ENCODE measurements at regions not wholly inside any gene's neighbourhood (a gene's known extent, or its start where the extent isn't known, plus 50 kb on each side); places are given as distances from the start of the nearest gene placed in this dataset.

- DNase-seq (ENCODE audit: insufficient read length, low spot score) (no peak), FAIRE-seq (no peak)
- TF ChIP-seq POLR2A (IDR thresholded peaks at IDR 0.05; ENCODE audit: low read depth, low read length), result no peak
Measured at GRCh38 chr9:32698706-32699277, 63.3 kb upstream of the TAF1L start.

GRCh38 chr9:32701321-32702022 is 66.0 kb upstream of the TAF1L start:
- FAIRE-seq (no peak), DNase-seq (ENCODE audit: insufficient read length, low spot score) (no peak)
- no peak for TF ChIP-seq POLR2A (IDR thresholded peaks at IDR 0.05; ENCODE audit: low read depth, low read length)

GRCh38 chr9:32703635-32704034 is 68.2 kb upstream of the TAF1L start:
- TF ChIP-seq POLR2A (IDR thresholded peaks at IDR 0.05; ENCODE audit: low read depth, low read length), result no peak
- FAIRE-seq (no peak), DNase-seq (ENCODE audit: insufficient read length, low spot score) (no peak)

- DNase-seq (ENCODE audit: insufficient read length, low spot score), result no peak
- no peak for TF ChIP-seq POLR2A (IDR thresholded peaks at IDR 0.05; ENCODE audit: low read depth, low read length)
- no peak for FAIRE-seq
Measured at GRCh38 chr9:32704343-32704742, 68.9 kb upstream of the TAF1L start.

GRCh38 chr9:32705059-32705458 is 69.6 kb upstream of the TAF1L start:
- no peak for TF ChIP-seq POLR2A (IDR thresholded peaks at IDR 0.05; ENCODE audit: low read depth, low read length)
- DNase-seq (ENCODE audit: insufficient read length, low spot score) (peak; percentile 15), FAIRE-seq (no peak)

GRCh38 chr9:32706004-32706724 is 70.7 kb upstream of the TAF1L start:
- TF ChIP-seq POLR2A (IDR thresholded peaks at IDR 0.05; ENCODE audit: low read depth, low read length), result no peak
- FAIRE-seq (no peak), DNase-seq (ENCODE audit: insufficient read length, low spot score) (no peak)

- FAIRE-seq, result no peak
- no peak for TF ChIP-seq POLR2A (IDR thresholded peaks at IDR 0.05; ENCODE audit: low read depth, low read length)
- DNase-seq (ENCODE audit: insufficient read length, low spot score), result no peak
Measured at GRCh38 chr9:32706725-32707100, 71.2 kb upstream of the TAF1L start.

- no peak for TF ChIP-seq POLR2A (IDR thresholded peaks at IDR 0.05; ENCODE audit: low read depth, low read length)
- DNase-seq (ENCODE audit: insufficient read length, low spot score) (no peak), FAIRE-seq (no peak)
Measured at GRCh38 chr9:32707326-32707725, 71.9 kb upstream of the TAF1L start.

GRCh38 chr9:32708480-32709150 is 73.1 kb upstream of the TAF1L start:
- FAIRE-seq, result no peak
- no peak for TF ChIP-seq POLR2A (IDR thresholded peaks at IDR 0.05; ENCODE audit: low read depth, low read length)
- no peak for DNase-seq (ENCODE audit: insufficient read length, low spot score)

- no peak for DNase-seq (ENCODE audit: insufficient read length, low spot score)
- TF ChIP-seq POLR2A (IDR thresholded peaks at IDR 0.05; ENCODE audit: low read depth, low read length), result no peak
- FAIRE-seq, result no peak
Measured at GRCh38 chr9:32709871-32710270, 73.5 kb upstream of the TMEM215 start.

GRCh38 chr9:32716425-32716824 is 66.9 kb upstream of the TMEM215 start:
- DNase-seq (ENCODE audit: insufficient read length, low spot score) (no peak), FAIRE-seq (no peak)
- TF ChIP-seq POLR2A (IDR thresholded peaks at IDR 0.05; ENCODE audit: low read depth, low read length), result no peak

- no peak for DNase-seq (ENCODE audit: insufficient read length, low spot score)
- no peak for FAIRE-seq
Measured at GRCh38 chr9:32716955-32717543, 66.3 kb upstream of the TMEM215 start.

GRCh38 chr9:32722704-32723103 is 60.6 kb upstream of the TMEM215 start:
- TF ChIP-seq POLR2A (IDR thresholded peaks at IDR 0.05; ENCODE audit: low read depth, low read length), result no peak
- FAIRE-seq (no peak), DNase-seq (ENCODE audit: insufficient read length, low spot score) (no peak)

More at GRCh38 chr9:32716955-32717543, 66.3 kb upstream of the TMEM215 start:
- no peak for TF ChIP-seq POLR2A (IDR thresholded peaks at IDR 0.05; ENCODE audit: low read depth, low read length)

- FAIRE-seq, result no peak
- DNase-seq (ENCODE audit: insufficient read length, low spot score), result no peak
- no peak for TF ChIP-seq POLR2A (IDR thresholded peaks at IDR 0.05; ENCODE audit: low read depth, low read length)
Measured at GRCh38 chr9:32723789-32724325, 59.5 kb upstream of the TMEM215 start.
